ENCODE measurements at regions not wholly inside any gene's neighbourhood (a gene's known extent, or its start where the extent isn't known, plus 50 kb on each side); places are given as distances from the start of the nearest gene placed in this dataset.

GRCh38 chr13:72462726-72463125 is 264.7 kb downstream of the MZT1 start:
- TF ChIP-seq, protein P1, sequence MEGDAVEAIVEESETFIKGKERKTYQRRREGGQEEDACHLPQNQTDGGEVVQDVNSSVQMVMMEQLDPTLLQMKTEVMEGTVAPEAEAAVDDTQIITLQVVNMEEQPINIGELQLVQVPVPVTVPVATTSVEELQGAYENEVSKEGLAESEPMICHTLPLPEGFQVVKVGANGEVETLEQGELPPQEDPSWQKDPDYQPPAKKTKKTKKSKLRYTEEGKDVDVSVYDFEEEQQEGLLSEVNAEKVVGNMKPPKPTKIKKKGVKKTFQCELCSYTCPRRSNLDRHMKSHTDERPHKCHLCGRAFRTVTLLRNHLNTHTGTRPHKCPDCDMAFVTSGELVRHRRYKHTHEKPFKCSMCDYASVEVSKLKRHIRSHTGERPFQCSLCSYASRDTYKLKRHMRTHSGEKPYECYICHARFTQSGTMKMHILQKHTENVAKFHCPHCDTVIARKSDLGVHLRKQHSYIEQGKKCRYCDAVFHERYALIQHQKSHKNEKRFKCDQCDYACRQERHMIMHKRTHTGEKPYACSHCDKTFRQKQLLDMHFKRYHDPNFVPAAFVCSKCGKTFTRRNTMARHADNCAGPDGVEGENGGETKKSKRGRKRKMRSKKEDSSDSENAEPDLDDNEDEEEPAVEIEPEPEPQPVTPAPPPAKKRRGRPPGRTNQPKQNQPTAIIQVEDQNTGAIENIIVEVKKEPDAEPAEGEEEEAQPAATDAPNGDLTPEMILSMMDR (IDR thresholded peaks at IDR 0.05) = no peak
- TF ChIP-seq POLR2A (IDR thresholded peaks at IDR 0.05) = no peak

All from Peyer's patch (tissue), 4 donors.